D721Med (cell line): ENCODE measurements at regions not wholly inside any gene's neighbourhood (a gene's known extent, or its start where the extent isn't known, plus 50 kb on each side); places are given as distances from the start of the nearest gene placed in this dataset.

ENCODE experiments used
- DNase-seq: peaks from one replicate; pipeline ENCODE4 v3.0.0; 2011; ENCODE audit warnings: low spot score; ENCODE audit not compliant: insufficient read length
- FAIRE-seq: peaks from 2 replicates; lab custom pipeline; 2011; peaks lifted over from hg19 to GRCh38; lab: Jason Lieb, UNC
- TF ChIP-seq, protein P1 (sequence below): IDR thresholded peaks from 2 replicates; pipeline ENCODE4 v1.5.1; 2012; ENCODE audit warnings: mild to moderate bottlenecking, control low read depth; ENCODE audit not compliant: insufficient read depth; ENCODE audit errors: missing control alignments

DNA sequence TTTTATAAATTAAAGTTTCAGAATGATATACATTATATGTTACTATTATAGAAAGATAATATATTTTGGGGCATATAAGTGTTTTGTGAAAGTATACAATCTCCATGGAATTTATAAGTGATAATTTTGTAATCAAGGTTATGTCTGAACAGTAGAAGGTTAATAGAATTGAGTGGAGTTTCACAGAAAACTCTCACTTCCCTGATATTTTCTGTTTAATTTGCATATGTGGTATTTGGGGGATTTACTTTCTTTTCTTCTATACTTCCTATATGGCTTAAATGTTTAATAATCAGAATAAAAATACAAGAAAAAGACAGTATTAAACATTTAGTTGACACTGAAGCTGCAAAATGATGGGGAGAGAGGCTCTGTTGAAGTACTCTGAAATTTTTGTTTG, 848.5 kb downstream of the DACH1 start:
- FAIRE-seq (no peak), DNase-seq (no peak)
- TF ChIP-seq, protein P1, sequence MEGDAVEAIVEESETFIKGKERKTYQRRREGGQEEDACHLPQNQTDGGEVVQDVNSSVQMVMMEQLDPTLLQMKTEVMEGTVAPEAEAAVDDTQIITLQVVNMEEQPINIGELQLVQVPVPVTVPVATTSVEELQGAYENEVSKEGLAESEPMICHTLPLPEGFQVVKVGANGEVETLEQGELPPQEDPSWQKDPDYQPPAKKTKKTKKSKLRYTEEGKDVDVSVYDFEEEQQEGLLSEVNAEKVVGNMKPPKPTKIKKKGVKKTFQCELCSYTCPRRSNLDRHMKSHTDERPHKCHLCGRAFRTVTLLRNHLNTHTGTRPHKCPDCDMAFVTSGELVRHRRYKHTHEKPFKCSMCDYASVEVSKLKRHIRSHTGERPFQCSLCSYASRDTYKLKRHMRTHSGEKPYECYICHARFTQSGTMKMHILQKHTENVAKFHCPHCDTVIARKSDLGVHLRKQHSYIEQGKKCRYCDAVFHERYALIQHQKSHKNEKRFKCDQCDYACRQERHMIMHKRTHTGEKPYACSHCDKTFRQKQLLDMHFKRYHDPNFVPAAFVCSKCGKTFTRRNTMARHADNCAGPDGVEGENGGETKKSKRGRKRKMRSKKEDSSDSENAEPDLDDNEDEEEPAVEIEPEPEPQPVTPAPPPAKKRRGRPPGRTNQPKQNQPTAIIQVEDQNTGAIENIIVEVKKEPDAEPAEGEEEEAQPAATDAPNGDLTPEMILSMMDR: no peak

DNA sequence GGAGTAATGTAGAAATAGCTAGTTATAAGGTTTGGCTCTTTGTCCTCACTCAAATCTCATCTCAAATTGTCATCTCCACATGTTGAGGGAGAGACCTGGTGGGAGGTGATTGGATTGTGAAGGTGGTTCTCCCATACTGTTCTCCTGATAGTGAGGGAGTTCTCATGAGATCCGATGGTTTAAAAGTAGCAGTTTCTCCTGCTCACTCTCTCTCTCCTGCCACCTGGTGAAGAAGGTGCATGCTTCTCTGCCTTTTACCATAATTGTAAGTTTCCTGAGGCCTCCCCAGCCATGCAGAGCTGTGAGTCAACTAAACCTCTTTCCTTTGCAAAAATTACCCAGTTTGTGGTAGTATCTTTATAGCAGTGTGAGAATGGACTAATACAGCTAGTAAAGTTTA, 849.4 kb downstream of the DACH1 start:
- TF ChIP-seq, protein P1: no peak
- DNase-seq (no peak), FAIRE-seq (no peak)

DNA sequence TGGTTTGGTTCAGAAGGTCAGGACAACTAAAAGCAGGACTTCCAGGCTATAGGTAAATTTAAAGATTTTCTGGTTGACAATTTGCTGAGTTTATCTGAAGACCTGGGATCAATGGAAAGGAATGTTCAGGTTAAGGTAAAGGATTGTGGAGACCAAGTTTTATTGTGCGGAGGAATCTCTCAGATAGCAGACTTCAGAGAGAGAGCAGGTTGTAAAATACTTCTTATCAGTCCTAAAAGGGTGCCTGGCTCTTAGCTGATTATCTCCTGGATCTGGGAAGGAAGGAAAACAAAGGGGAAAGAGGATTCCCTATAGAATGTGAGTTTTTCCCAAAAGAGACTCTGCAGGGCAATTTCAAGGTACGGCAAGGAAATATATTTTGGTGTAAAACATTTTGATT, 851.5 kb downstream of the DACH1 start:
- DNase-seq: no peak
- no peak for FAIRE-seq
- TF ChIP-seq, protein P1: no peak

DNA sequence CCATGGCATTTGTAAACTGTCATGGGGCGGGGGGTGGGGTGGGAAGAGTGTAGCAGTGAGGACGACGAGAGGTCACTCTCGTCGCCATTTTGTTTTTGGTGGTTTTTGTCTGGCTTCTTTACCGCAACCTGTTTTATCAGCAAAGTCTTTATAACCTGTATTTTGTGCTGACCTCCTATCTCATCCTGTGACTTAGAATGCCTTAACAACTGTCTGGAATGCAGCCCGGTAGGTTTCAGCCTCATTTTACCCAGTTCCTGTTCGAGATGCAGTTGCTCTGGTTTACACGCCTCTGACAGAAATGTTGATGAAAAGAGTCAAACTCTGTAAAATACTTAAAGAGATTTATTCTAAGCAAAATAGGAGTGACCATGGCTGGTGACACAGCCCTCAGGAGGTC, 852.0 kb downstream of the DACH1 start:
- DNase-seq (no peak), FAIRE-seq (no peak)
- TF ChIP-seq, protein P1: no peak

GRCh38 chr13:71005919-71006318, 861.1 kb downstream of the DACH1 start:
- FAIRE-seq: no peak

GRCh38 chr13:70995338-70995737, 871.7 kb downstream of the DACH1 start:
- peak; percentile 82 for FAIRE-seq
- DNase-seq: no peak
- TF ChIP-seq, protein P1: no peak

More at GRCh38 chr13:71005919-71006318, 861.1 kb downstream of the DACH1 start:
- no peak for DNase-seq
- TF ChIP-seq, protein P1: no peak

DNA sequence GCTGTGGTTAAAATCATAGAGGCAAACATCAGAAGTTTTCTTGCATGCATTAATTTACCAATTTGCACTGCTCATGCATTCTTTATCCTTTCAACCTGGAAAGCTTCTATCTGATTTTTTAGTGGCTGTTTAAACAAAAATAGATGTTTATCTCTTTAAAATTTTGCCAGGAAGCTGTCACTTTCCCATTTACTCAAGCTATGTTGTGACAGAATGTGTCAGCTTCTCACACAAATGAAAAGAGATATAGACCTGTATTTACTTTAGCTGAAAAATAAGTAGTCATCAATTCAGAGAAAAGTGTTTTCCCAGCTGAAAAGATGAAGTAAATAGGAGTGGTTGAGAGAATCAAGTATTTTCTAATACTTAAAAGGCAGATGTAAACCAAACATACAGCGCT, 872.8 kb downstream of the DACH1 start:
- FAIRE-seq: no peak
- DNase-seq: no peak
- TF ChIP-seq, protein P1: no peak
